ENCODE measurements at regions not wholly inside any gene's neighbourhood (a gene's known extent, or its start where the extent isn't known, plus 50 kb on each side); places are given as distances from the start of the nearest gene placed in this dataset.

GRCh38 chr18:40407909-40408308 lies 1547.1 kb upstream of the PIK3C3 start:
- DNase-seq = no peak

- DNase-seq = no peak
Observed at GRCh38 chr18:40404284-40404683, 1550.8 kb upstream of the PIK3C3 start.

DNA sequence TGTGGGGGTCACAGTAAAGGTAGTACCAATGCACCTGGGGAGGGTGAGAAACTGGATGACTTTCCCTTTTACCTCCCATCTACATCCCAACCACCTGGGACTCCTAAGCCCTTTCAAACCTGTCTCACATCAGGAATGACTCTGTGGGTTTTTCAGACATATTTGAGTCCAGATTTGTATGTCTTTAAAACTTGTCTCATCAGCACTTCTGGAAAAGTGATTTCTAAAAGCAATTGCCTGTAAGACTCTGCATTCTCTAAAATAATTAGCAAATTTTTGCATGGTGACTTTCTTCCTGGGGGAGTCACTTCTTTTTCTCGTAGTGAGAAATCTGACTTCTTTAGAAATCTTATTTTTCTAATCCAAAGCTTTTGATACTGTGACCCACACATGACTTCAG lies 1553.0 kb upstream of the PIK3C3 start:
- no peak for DNase-seq

- DNase-seq = no peak
Observed at GRCh38 chr18:40388121-40388520, 1566.9 kb upstream of the PIK3C3 start.

GRCh38 chr18:40387130-40387787 lies 1567.8 kb upstream of the PIK3C3 start:
- DNase-seq = no peak

DNA sequence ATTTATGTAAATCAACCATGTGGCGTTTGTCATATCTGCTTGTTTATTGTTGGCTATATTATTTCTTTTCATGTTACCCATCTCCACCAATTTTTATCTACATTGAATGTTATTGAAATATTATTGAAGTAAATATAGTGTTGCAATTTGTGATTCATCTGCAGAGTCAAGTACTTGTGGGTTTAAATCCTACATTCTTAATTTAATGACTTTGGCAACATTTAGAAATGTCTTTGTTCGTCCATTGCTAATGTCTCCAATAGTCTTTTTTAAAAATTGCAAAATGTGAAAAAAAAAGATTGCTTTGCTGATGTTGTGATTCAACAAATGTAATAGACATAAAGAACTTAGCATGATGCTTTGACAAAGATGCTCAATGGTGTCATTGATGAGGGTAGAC lies 1572.8 kb upstream of the PIK3C3 start:
- no peak for DNase-seq

- DNase-seq = peak; percentile 2 to 26
Observed at GRCh38 chr18:40380686-40381439, 1574.2 kb upstream of the PIK3C3 start.

- no peak for DNase-seq
Observed at GRCh38 chr18:40375837-40376236, 1579.2 kb upstream of the PIK3C3 start.

GRCh38 chr18:40371673-40372072 lies 1583.4 kb upstream of the PIK3C3 start:
- no peak for DNase-seq

- DNase-seq = peak in 1 of 2 experiments; percentile 53
Observed at GRCh38 chr18:40367576-40367975, 1587.5 kb upstream of the PIK3C3 start.

DNA sequence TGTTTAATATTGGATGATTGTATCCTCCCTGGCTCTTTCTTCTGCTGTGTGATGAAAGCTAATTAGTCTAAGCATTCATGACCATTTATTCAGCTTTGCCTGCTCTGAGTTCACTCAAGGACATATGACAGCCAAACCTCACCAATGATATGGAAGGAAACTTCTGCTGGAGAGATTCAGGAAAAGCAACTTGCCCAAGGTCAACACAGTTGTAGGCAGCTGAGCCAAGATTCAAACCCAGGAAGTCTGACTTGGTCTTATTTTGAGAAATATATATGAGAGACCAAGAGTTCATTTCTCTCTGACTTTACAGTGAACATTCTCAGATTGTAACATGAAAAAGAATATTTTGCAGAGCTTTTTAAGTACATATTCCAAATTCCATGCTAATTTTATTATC lies 1588.5 kb upstream of the PIK3C3 start:
- no peak for DNase-seq

GRCh38 chr18:40365526-40365925 lies 1589.5 kb upstream of the PIK3C3 start:
- peak in 1 of 2 experiments; percentile 37 for DNase-seq

GRCh38 chr18:40360558-40360957 lies 1594.5 kb upstream of the PIK3C3 start:
- no peak for DNase-seq

DNA sequence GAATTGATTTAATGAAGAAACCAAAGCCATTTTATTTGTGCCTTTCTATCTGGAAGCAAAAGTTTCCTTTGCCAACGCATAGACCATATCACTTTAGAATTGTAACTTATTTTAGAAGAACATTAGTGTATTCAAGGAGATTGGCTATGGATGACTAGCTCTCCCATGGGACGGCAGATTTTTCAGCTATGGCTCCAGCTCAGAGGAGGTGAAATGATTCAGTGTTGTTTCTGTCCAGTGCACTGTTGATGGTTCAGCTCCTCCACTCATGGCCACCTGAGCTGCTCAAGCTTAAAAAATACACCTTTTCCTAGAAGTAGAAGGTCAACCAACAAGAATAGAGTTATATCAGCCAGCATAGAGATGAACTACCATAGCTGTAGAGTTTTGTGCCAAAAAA lies 1597.5 kb upstream of the PIK3C3 start:
- DNase-seq = no peak

DNA sequence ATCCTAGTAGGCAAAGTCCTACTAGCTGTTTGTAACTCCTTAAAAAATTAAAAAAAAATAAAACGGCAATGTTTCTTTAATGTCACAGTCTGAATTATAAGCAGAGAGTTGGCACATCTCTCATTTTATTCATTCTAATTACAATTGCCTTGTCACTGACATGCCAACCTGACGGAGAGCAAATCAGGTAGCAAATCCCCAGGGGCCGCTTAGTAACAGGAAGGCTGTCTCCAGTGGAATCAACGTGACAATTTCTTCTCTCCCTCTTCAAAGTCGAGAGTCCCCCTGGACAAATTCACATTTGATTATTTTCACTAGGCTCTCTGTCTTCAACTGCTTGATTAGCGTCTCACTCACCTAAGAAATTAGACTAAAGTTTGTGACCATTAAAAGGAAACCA lies 1598.9 kb upstream of the PIK3C3 start:
- no peak for DNase-seq

DNA sequence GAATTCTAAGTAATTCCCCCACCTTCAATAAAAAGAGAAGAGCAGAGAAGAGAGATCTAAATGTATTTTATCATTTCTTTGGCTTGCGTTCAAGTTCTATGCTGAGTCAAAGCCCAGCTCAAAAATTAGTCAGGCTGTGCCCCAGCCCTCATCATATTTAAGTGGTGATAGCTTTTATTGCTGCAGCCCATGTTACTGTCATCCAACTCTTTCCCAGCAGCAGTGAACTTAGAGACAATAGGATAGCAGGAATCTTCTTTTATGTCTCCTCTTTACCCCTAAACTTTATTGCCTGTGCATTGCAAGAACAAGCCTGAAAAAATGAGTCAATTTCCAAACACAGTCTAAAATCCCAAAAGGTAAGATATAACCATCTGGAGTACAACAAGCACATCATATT lies 1599.3 kb upstream of the PIK3C3 start:
- DNase-seq = no peak

GRCh38 chr18:40348196-40348595 lies 1606.8 kb upstream of the PIK3C3 start:
- DNase-seq = no peak

DNA sequence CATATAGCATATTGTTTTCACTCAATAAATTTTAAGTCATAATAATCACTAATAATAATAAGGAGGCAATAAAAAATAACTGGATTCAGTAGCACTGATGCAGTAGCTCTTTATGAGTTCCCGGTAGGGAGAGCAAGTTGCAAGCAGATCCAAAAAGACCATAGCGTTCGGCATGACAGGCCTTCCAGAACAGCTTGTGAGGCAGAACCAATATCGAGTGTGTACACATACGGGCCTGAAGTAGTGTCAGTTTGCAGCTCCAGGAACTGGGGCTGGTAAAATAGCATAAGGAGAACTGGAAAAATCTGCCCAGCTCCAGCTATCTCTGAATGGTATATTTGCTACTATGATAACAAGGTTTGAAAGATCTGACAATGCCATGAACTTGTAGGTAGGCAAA lies 1607.8 kb upstream of the PIK3C3 start:
- no peak for DNase-seq

GRCh38 chr18:40346146-40346545 lies 1608.9 kb upstream of the PIK3C3 start:
- peak in 1 of 2 experiments; percentile 37 for DNase-seq

GRCh38 chr18:40341701-40342100 lies 1613.3 kb upstream of the PIK3C3 start:
- DNase-seq = no peak

DNA sequence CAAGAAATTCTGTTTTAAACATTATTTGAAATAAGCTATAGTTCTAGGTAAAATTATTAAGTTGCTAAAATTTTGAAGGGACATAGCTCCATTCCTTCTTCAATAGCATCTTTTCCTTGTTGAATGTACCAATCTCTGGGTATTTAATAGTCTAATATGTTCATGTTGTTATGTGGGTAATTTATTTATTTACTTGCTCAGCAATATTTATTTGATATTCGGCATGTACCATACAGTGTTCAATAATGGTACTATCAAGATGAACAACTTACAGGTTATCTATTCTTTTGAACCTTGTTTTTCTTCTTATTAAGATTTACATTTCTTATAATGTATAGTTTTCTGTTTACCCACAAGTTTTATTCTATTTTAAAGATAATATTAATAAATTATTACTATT lies 1616.8 kb upstream of the PIK3C3 start:
- DNase-seq = no peak

DNA sequence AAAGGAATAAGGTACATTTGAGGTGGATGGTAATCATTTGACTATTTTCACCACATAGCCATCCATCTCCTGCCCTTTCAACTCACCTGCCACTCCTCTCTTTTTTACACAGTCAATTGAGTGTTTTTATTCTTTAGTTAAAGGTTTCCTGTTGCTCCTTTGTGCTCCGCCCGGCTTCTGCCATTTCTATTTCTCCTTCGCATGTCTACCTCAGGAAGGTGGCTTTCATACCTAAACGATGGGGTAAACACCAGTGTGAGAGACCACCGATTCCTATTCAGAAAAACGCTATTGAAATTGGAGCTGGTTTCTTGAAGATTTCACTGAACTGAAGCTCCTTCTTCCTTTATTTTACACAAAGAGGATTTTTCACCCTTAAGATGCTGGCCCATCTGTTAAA lies 1628.0 kb upstream of the PIK3C3 start:
- DNase-seq = peak; percentile 24 to 78

DNA sequence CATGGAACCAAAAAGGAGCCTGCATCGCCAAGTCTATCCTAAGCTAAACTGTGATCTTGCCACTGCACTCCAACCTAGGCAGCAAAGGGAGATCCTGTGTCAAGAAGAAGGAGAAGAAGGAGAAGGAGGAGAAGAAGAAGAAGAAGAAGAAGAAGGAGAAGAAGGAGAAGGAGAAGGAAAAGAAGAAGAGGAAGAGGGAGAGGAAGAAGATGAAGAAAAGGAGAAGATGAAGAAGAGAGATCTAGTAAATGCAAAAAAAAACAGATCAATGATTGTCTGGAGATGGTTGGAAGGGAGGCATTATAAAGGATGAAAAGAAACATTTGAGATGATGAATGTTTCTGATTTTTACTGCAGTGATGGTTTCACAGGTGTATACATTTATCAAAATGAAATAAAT lies 1629.0 kb upstream of the PIK3C3 start:
- no peak for DNase-seq

- DNase-seq = no peak
Observed at GRCh38 chr18:40314199-40314598, 1640.8 kb upstream of the PIK3C3 start.
